Mucosa of rectum (tissue), 2 donors: ENCODE measurements at regions not wholly inside any gene's neighbourhood (a gene's known extent, or its start where the extent isn't known, plus 50 kb on each side); places are given as distances from the start of the nearest gene placed in this dataset.

ENCODE experiments used
- H3K27ac ChIP-seq, 2 donors: one replicate each; pipeline ENCODE4 v1.7.0; 2013; ENCODE audit warnings: inconsistent platforms in 2 of 2, low read depth in 2 of 2, low read length in 2 of 2
- H3K27me3 ChIP-seq, 2 donors: one replicate each; pipeline ENCODE4 v1.7.0; 2013; ENCODE audit warnings: low read length in 2 of 2; ENCODE audit not compliant: control insufficient read depth in 2 of 2, insufficient read depth in 2 of 2
- H3K36me3 ChIP-seq, 2 donors: one replicate each; pipeline ENCODE4 v1.7.0; 2013; ENCODE audit warnings: low read length in 2 of 2; ENCODE audit not compliant: control insufficient read depth in 2 of 2, insufficient read depth in 2 of 2
- H3K4me1 ChIP-seq, 2 donors: one replicate each; pipeline ENCODE4 v1.7.0; 2013; ENCODE audit warnings: low read length in 2 of 2, mild to moderate bottlenecking in 1 of 2; ENCODE audit not compliant: control insufficient read depth in 2 of 2, insufficient read depth in 2 of 2
- H3K4me3 ChIP-seq, 2 donors: one replicate each; pipeline ENCODE4 v1.7.0; 2013; ENCODE audit warnings: low read length in 2 of 2
- H3K9ac ChIP-seq, 2 donors: one replicate each; pipeline ENCODE4 v1.7.0; 2013; ENCODE audit warnings: low read length in 2 of 2, low read depth in 1 of 2, mild to moderate bottlenecking in 1 of 2
- H3K9me3 ChIP-seq, 2 donors: one replicate each; pipeline ENCODE4 v1.7.0; 2013; ENCODE audit warnings: low read length in 2 of 2; ENCODE audit not compliant: control insufficient read depth in 2 of 2
- donor health status: healthy.
- donor health status: Normal muscosa, but diverticular disease.

DNA sequence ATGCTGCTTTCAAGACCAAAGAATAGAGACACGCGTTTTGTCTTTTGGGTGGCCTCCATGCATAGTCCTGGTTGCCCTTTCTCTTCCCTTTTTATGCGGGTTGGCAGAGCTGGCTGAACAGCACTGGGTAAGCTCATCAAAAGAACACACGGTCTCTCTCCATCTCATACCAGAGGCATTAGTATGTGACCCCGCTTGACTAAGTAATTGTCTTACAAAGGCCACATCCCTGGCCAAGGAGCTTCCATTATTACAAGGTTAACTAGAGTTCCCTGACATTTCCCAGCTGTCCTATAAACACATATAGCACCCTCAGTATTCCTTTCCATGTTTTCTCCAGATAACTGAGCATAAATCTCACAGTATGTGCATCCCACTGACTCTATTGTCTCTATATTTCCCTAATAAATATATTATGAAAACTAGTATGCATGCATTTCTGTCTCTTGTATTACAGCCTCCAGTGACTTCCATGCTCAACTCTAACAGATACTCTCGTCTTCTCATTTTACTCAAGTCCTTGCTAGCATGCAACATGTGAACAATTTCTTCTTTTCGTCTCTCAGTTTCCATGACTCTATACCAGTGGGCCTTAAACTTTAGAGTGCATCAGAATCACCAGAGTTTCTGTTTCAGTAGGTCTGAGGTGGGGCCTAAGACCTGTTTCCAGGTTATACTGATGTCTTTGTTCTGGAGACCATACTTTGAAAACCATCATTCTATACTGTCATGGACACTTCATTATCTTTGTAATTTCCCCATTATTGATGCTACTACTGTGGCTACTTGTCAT, 247.7 kb upstream of the ARSJ start:
- H3K4me1 ChIP-seq = no peaks in the 10 kb centered on the region
- no peak overlapping the region for H3K9ac ChIP-seq
- H3K27me3 ChIP-seq = no peaks in the 10 kb centered on the region
- no peaks in the 10 kb centered on the region for H3K9me3 ChIP-seq
- no peak overlapping the region for H3K4me3 ChIP-seq
- H3K36me3 ChIP-seq = no peaks in the 10 kb centered on the region
- no peak overlapping the region for H3K27ac ChIP-seq

DNA sequence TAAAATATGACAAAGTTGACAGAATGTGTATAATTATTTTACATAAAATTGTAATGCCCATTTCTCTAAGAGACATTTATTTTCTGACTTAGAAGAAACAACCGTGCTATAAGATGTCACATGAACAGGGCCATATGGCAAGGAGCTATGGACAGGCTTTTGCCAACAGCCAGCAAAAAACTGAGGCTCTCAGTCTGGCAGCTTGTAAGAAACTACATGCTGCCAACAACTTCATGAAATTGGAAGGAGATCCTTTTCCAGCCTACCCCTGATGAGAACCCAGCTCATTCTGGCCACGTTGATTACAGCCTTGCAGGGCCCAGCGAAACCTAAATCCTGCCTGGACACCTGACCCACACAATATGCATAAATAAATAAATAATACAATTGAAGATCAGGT, 250.3 kb upstream of the ARSJ start:
- H3K4me3 ChIP-seq = no peak overlapping the region
- no peaks in the 10 kb centered on the region for H3K36me3 ChIP-seq
- H3K4me1 ChIP-seq = no peaks in the 10 kb centered on the region
- H3K9me3 ChIP-seq = no peaks in the 10 kb centered on the region
- H3K27me3 ChIP-seq = no peaks in the 10 kb centered on the region
- no peak overlapping the region for H3K27ac ChIP-seq
- no peak overlapping the region for H3K9ac ChIP-seq

DNA sequence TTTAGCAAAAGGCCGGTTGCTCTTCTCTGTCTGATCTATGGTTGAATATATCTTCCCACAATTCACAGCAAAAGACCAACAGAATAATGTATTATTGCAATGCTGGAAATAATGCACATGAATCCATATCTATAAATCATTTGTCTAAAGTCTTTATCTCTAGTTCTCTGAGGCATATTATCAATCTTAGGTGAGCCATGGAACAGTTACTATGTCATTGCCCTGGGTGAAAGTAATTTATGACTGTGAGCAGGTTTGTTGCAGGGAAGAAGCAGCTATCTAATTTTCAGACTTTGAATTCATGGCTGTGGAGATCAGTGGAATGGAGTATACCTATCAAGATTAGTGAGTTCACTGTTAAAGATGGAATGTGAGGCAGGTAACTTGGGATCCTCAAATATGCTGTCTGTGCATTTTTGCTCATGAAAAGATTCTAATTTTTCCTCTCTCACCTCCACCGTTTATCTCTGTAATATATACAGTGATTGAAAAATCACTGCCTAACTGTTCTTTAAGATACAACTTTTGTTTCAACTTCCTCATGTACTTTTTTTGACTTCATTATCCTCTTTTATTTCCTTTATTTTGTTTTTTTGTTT, 256.8 kb upstream of the ARSJ start:
- Histone ChIP-seq H3K9ac (no peak overlapping the region), H3K27me3 (no peaks in the 10 kb centered on the region), H3K36me3 (no peaks in the 10 kb centered on the region), H3K4me1 (no peaks in the 10 kb centered on the region), H3K27ac (no peak overlapping the region), H3K4me3 (no peak overlapping the region), H3K9me3 (no peaks in the 10 kb centered on the region)

DNA sequence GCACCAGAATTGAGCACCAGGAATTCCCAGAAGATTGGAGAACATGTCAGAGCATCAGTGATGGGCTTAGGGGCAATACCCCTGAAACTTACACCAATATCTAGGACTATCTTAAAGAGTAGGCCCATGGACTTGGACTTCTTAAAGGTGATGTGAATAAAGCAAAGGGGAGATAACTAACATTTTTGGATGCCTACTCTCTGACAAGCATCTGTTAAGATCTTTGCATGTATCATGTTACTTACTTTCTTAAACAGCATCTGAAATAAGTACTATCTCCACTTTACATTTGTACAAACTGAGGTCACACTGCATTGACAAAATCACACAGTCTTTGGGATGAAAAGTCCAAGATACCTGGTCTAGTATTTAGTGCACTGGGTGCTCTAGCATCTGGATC, 258.6 kb upstream of the ARSJ start:
- Histone ChIP-seq H3K36me3 (no peaks in the 10 kb centered on the region), H3K4me1 (no peaks in the 10 kb centered on the region), H3K9me3 (no peaks in the 10 kb centered on the region), H3K27ac (no peak overlapping the region), H3K27me3 (no peaks in the 10 kb centered on the region), H3K4me3 (no peak overlapping the region), H3K9ac (no peak overlapping the region)

DNA sequence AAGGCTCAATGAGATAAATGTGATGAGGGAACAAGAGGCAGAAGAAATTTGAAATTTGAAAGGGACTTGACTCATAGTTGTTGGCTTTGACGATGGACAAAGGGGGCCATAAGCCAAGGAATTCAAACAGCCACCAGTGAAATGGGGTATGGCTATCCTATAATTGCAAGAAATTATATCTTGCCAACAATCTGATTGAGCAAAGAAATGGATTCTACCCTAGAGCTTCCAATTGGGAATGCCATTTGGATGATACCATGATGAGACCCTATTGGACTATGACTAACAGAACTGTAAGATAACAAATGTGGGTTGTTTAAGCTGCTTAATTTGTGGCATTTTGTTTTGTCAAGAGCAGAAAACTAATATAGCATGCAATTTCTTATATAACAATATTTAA, 270.1 kb upstream of the ARSJ start:
- Histone ChIP-seq H3K4me1 (no peaks in the 10 kb centered on the region), H3K4me3 (no peak overlapping the region), H3K36me3 (no peaks in the 10 kb centered on the region), H3K27ac (no peak overlapping the region), H3K9me3 (no peaks in the 10 kb centered on the region), H3K9ac (no peak overlapping the region), H3K27me3 (no peaks in the 10 kb centered on the region)

DNA sequence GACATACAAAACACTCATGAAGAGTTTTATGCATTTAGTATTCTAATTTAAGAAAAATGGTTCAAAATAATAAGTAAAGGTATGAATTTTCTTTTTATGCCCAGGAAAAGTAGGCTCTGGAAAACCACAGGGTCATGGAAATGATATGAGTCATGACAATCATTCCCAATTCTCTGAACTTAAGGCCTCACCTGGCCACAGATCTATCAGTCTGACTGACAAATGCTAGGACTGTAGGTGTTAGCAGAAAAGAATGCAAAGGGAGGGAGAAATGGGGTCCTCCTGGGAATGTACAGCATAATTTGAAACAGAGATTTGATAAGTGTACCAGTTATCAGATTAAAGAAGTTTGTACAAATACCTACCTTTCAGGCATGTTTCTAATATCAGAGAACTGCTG, 270.5 kb upstream of the ARSJ start:
- H3K27ac ChIP-seq = no peak overlapping the region
- no peaks in the 10 kb centered on the region for H3K4me1 ChIP-seq
- H3K27me3 ChIP-seq = no peaks in the 10 kb centered on the region
- no peak overlapping the region for H3K9ac ChIP-seq
- no peaks in the 10 kb centered on the region for H3K9me3 ChIP-seq
- H3K36me3 ChIP-seq = no peaks in the 10 kb centered on the region
- no peak overlapping the region for H3K4me3 ChIP-seq

DNA sequence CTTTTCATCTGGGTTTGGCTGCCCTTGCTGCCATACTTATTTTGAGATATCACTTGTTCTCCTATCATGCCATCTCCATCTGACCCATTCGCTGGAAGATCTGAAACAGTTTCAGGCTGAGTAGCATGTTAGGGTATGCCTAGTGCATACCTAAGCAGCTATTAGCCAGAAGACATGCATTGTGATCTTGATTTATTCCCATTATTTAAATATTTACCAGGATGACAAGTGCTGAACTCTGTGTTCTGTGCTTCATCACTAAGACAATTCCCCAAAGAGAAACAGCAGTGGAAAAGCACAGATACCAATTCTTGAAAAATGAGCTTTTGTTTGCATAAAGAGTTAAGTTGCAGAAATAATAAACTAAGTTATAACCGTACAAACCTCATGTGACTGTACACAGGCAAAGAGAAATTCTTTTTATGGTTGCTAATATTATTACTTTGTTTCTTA, 271.0 kb upstream of the ARSJ start:
- Histone ChIP-seq H3K9ac (no peak overlapping the region), H3K27me3 (no peaks in the 10 kb centered on the region), H3K4me1 (no peaks in the 10 kb centered on the region), H3K4me3 (no peak overlapping the region), H3K27ac (no peak overlapping the region), H3K9me3 (no peaks in the 10 kb centered on the region), H3K36me3 (no peaks in the 10 kb centered on the region)

DNA sequence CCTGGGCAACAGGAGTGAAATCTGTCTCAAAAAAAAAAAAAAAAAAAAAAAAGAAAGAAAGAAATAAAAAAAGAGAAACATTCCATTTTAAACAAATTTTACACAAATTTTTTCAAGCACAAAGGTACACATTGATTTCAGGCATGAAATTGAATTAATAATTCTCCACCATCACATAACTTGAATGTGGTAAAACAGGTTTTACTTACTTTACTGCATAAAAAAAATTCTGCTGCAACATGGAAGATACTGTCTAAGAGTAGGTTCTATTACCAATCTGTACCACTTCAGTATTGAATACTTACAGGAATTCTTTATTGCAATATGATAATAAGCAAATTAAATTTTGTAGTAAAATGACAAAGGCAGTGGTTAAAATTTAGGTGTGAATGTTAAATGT, 271.6 kb upstream of the ARSJ start:
- H3K27me3 ChIP-seq = no peaks in the 10 kb centered on the region
- no peak overlapping the region for H3K9ac ChIP-seq
- H3K27ac ChIP-seq = no peak overlapping the region
- no peaks in the 10 kb centered on the region for H3K9me3 ChIP-seq
- no peaks in the 10 kb centered on the region for H3K4me1 ChIP-seq
- H3K4me3 ChIP-seq = no peak overlapping the region
- no peaks in the 10 kb centered on the region for H3K36me3 ChIP-seq

DNA sequence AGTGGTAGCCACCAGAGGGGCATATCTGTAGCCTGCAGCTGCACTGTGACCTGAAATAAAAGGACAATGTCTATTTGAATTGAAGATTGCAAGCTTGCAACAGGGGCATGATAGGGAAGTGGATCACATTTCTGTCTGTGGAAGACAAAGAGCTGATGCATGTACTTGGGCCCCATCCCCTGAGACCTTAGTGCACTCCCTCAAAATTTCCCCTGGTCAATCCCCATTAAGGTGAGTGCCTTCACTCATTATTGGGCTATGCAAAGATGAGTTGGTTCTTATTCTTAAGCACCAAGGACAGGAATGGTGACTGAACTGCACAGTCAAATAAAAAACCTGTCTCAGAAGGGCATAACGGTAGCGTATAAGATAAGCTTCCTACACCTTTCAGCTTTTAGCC, 273.1 kb upstream of the ARSJ start:
- no peaks in the 10 kb centered on the region for H3K4me1 ChIP-seq
- H3K4me3 ChIP-seq = no peak overlapping the region
- no peaks in the 10 kb centered on the region for H3K9me3 ChIP-seq
- H3K27me3 ChIP-seq = no peaks in the 10 kb centered on the region
- H3K27ac ChIP-seq = no peak overlapping the region
- no peak overlapping the region for H3K9ac ChIP-seq
- H3K36me3 ChIP-seq = no peaks in the 10 kb centered on the region

DNA sequence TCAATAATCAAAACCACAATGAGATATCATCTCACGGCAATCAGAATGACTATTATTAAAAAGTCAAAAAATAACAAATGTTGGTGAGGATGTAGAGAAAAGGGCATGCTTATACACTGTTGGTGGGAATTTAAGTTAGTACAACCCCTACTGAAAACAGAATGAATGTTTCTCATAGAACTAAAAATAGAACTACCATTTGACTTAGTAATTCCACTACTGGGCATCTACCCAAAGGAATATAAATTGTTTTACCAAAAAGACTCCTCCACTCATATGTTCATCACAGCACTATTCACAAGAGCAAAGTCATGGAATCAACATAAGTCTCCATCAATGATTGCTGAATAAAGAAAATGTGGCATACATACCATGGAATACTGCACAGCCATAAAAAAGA, 278.1 kb upstream of the ARSJ start:
- Histone ChIP-seq H3K36me3 (no peaks in the 10 kb centered on the region), H3K4me3 (no peak overlapping the region), H3K27ac (no peak overlapping the region), H3K9me3 (no peaks in the 10 kb centered on the region), H3K4me1 (no peaks in the 10 kb centered on the region), H3K9ac (no peak overlapping the region), H3K27me3 (no peaks in the 10 kb centered on the region)
